HepG2 (cell line): ENCODE measurements at regions not wholly inside any gene's neighbourhood (a gene's known extent, or its start where the extent isn't known, plus 50 kb on each side); places are given as distances from the start of the nearest gene placed in this dataset.

Experiments used
- NFIB ChIP-seq: sonication (generic); formaldehyde crosslinking; IDR thresholded peaks from 2 replicates; pipeline ENCODE4 v1.9.0; 2021; ENCODE audit warnings: missing genetic modification reagents, mild to moderate bottlenecking, borderline replicate concordance
- NKX3-1 ChIP-seq: sonication (generic); formaldehyde crosslinking; IDR thresholded peaks from 2 replicates; pipeline ENCODE4 v1.5.0; 2020; ENCODE audit warnings: missing genetic modification reagents
- RXRA ChIP-seq: sonication (generic); formaldehyde crosslinking; IDR thresholded peaks from 2 replicates; pipeline ENCODE4 v1.5.1; 2020; ENCODE audit warnings: missing genetic modification reagents
- TSC22D2 ChIP-seq: sonication (generic); formaldehyde crosslinking; IDR thresholded peaks from 2 replicates; pipeline ENCODE4 v1.5.1; 2020; ENCODE audit warnings: missing genetic modification reagents, mild to moderate bottlenecking, borderline replicate concordance
- ZBTB40 ChIP-seq, 2 experiments: fragments of 450-650 bp in 1 of 2; sonication (generic) in 1 of 2; formaldehyde crosslinking in 1 of 2; IDR thresholded peaks; 2 replicates each; pipeline versions ENCODE4 v1.6.1 to v1.8.0; 2016 to 2022; ENCODE audit warnings: antibody characterized with exemption in 1 of 2, mild to moderate bottlenecking in 1 of 2, missing genetic modification reagents in 1 of 2
- ZNF280D ChIP-seq: sonication (generic); formaldehyde crosslinking; IDR thresholded peaks from 2 replicates; pipeline ENCODE4 v1.5.1; 2020; ENCODE audit warnings: mild to moderate bottlenecking, missing genetic modification reagents
- ZNF660 ChIP-seq: sonication (generic); formaldehyde crosslinking; IDR thresholded peaks from 2 replicates; pipeline ENCODE4 v1.5.1; 2020; ENCODE audit warnings: mild to moderate bottlenecking, low read depth, missing genetic modification reagents, borderline replicate concordance
- ZNF740 ChIP-seq: sonication (generic); formaldehyde crosslinking; IDR thresholded peaks from 2 replicates; pipeline ENCODE4 v1.4.0; 2020; ENCODE audit warnings: missing genetic modification reagents

- TF ChIP-seq ZBTB40 (IDR thresholded peaks at IDR 0.05) (no peak), ZBTB40 (CRISPR knock-in tag; IDR thresholded peaks at IDR 0.05) (no peak), ZNF660 (CRISPR knock-in tag) (no peak), NKX3-1 (CRISPR knock-in tag) (no peak), NFIB (CRISPR knock-in tag) (no peak), ZNF740 (CRISPR knock-in tag) (no peak), ZNF280D (CRISPR knock-in tag) (no peak), RXRA (CRISPR knock-in tag) (no peak), TSC22D2 (CRISPR knock-in tag) (no peak)
Observed at GRCh38 chr3:4125576-4125975, 177.6 kb upstream of the SETMAR start (continued).
